ENCODE measurements at regions not wholly inside any gene's neighbourhood (a gene's known extent, or its start where the extent isn't known, plus 50 kb on each side); places are given as distances from the start of the nearest gene placed in this dataset.
"Not testable (repeated sequence)": the region's sequence is repeated elsewhere in the genome, so short reads cannot be mapped to it uniquely, and the experiment has no call there.

GRCh38 chr14:43858981-43859380 lies 648.1 kb downstream of the FSCB start:
- Mint-ChIP-seq H3K36me3 (no peaks in the 10 kb centered on the region), H3K4me3 (no peak overlapping the region), H3K4me1 (no peaks in the 10 kb centered on the region), H3K27ac (no peak overlapping the region), H3K9me3 (peaks cover 21% of the 10 kb centered on the region)
- DNase-seq (ENCODE audit: low spot score in 2 of 2) (no peak), ATAC-seq (no peak)

GRCh38 chr14:43855556-43855955 lies 651.5 kb downstream of the FSCB start:
- Mint-ChIP-seq H3K9me3 (peaks cover 14% of the 10 kb centered on the region), H3K4me3 (no peak overlapping the region), H3K36me3 (no peaks in the 10 kb centered on the region), H3K4me1 (no peaks in the 10 kb centered on the region), H3K27ac (no peak overlapping the region)
- DNase-seq (ENCODE audit: low spot score in 2 of 2) = no peak
- ATAC-seq = no peak

GRCh38 chr14:43853541-43853940 lies 653.5 kb downstream of the FSCB start:
- no peak overlapping the region for H3K27ac Mint-ChIP-seq
- H3K36me3 Mint-ChIP-seq = no peaks in the 10 kb centered on the region
- peaks cover 15% of the 10 kb centered on the region for H3K9me3 Mint-ChIP-seq
- DNase-seq (ENCODE audit: low spot score in 2 of 2) (no peak), ATAC-seq (no peak)
- no peak overlapping the region for H3K4me3 Mint-ChIP-seq
- H3K4me1 Mint-ChIP-seq = no peaks in the 10 kb centered on the region

- H3K4me1 Mint-ChIP-seq = no peaks in the 10 kb centered on the region
- no peak overlapping the region for H3K4me3 Mint-ChIP-seq
- no peak for DNase-seq (ENCODE audit: low spot score in 2 of 2)
- no peak for ATAC-seq
- H3K27ac Mint-ChIP-seq = no peak overlapping the region
- H3K9me3 Mint-ChIP-seq = peaks cover 17% of the 10 kb centered on the region
- H3K36me3 Mint-ChIP-seq = no peaks in the 10 kb centered on the region
Observed at GRCh38 chr14:43803076-43803689, 703.9 kb downstream of the FSCB start.

- Mint-ChIP-seq H3K36me3 (no peaks in the 10 kb centered on the region), H3K4me3 (no peak overlapping the region), H3K9me3 (peaks cover 5% of the 10 kb centered on the region), H3K27ac (no peak overlapping the region), H3K4me1 (no peaks in the 10 kb centered on the region)
- ATAC-seq (no peak), DNase-seq (ENCODE audit: low spot score in 2 of 2) (no peak)
Observed at GRCh38 chr14:43795600-43796228, 711.4 kb downstream of the FSCB start.

- no peaks in the 10 kb centered on the region for H3K36me3 Mint-ChIP-seq
- H3K27ac Mint-ChIP-seq = no peak overlapping the region
- ATAC-seq = no peak
- peaks cover 7% of the 10 kb centered on the region for H3K9me3 Mint-ChIP-seq
- no peak overlapping the region for H3K4me3 Mint-ChIP-seq
- no peak for DNase-seq (ENCODE audit: low spot score in 2 of 2)
- H3K4me1 Mint-ChIP-seq = no peaks in the 10 kb centered on the region
Observed at GRCh38 chr14:43793579-43793978, 713.5 kb downstream of the FSCB start.

GRCh38 chr14:43792980-43793379 lies 714.1 kb downstream of the FSCB start:
- no peak overlapping the region for H3K27ac Mint-ChIP-seq
- H3K9me3 Mint-ChIP-seq = peaks cover 7% of the 10 kb centered on the region
- no peak overlapping the region for H3K4me3 Mint-ChIP-seq
- ATAC-seq (no peak), DNase-seq (ENCODE audit: low spot score in 2 of 2) (no peak)
- H3K4me1 Mint-ChIP-seq = no peaks in the 10 kb centered on the region
- H3K36me3 Mint-ChIP-seq = no peaks in the 10 kb centered on the region

- DNase-seq (ENCODE audit: low spot score in 2 of 2) (no peak), ATAC-seq (no peak)
- no peak overlapping the region for H3K27ac Mint-ChIP-seq
- H3K9me3 Mint-ChIP-seq = peaks cover 12% of the 10 kb centered on the region
- no peaks in the 10 kb centered on the region for H3K36me3 Mint-ChIP-seq
- H3K4me1 Mint-ChIP-seq = no peaks in the 10 kb centered on the region
- H3K4me3 Mint-ChIP-seq = no peak overlapping the region
Observed at GRCh38 chr14:43790681-43791080, 716.4 kb downstream of the FSCB start.

- Mint-ChIP-seq H3K27ac (no peak overlapping the region), H3K4me1 (no peaks in the 10 kb centered on the region), H3K36me3 (no peaks in the 10 kb centered on the region), H3K4me3 (no peak overlapping the region), H3K9me3 (peaks cover 13% of the 10 kb centered on the region)
- ATAC-seq (no peak), DNase-seq (ENCODE audit: low spot score in 2 of 2) (no peak)
Observed at GRCh38 chr14:43789458-43789857, 717.6 kb downstream of the FSCB start.

- H3K36me3 Mint-ChIP-seq = no peaks in the 10 kb centered on the region
- DNase-seq (ENCODE audit: low spot score in 2 of 2) (no peak), ATAC-seq (no peak)
- no peaks in the 10 kb centered on the region for H3K4me1 Mint-ChIP-seq
- peaks cover 13% of the 10 kb centered on the region for H3K9me3 Mint-ChIP-seq
- H3K27ac Mint-ChIP-seq = no peak overlapping the region
- H3K4me3 Mint-ChIP-seq = no peak overlapping the region
Observed at GRCh38 chr14:43786066-43786762, 720.9 kb downstream of the FSCB start.

GRCh38 chr14:43784432-43784831 lies 722.7 kb downstream of the FSCB start:
- H3K27ac Mint-ChIP-seq; DNase-seq (ENCODE audit: low spot score in 2 of 2); H3K36me3 Mint-ChIP-seq; ATAC-seq; H3K4me3 Mint-ChIP-seq; H3K4me1 Mint-ChIP-seq: not testable (repeated sequence)
- H3K9me3 Mint-ChIP-seq = peaks cover 25% of the 10 kb centered on the region

GRCh38 chr14:43778937-43779639 lies 728.0 kb downstream of the FSCB start:
- H3K9me3 Mint-ChIP-seq = peaks cover 20% of the 10 kb centered on the region
- no peak for ATAC-seq
- H3K4me3 Mint-ChIP-seq = no peak overlapping the region
- no peaks in the 10 kb centered on the region for H3K4me1 Mint-ChIP-seq
- no peak overlapping the region for H3K27ac Mint-ChIP-seq
- DNase-seq (ENCODE audit: low spot score in 2 of 2) = no peak
- H3K36me3 Mint-ChIP-seq = no peaks in the 10 kb centered on the region

- no peak for DNase-seq (ENCODE audit: low spot score in 2 of 2)
- ATAC-seq = no peak
- H3K36me3 Mint-ChIP-seq = no peaks in the 10 kb centered on the region
- peaks cover 23% of the 10 kb centered on the region for H3K9me3 Mint-ChIP-seq
- no peak overlapping the region for H3K27ac Mint-ChIP-seq
- no peak overlapping the region for H3K4me3 Mint-ChIP-seq
- H3K4me1 Mint-ChIP-seq = no peaks in the 10 kb centered on the region
Observed at GRCh38 chr14:43778570-43778936, 728.5 kb downstream of the FSCB start.

GRCh38 chr14:43765474-43765873 lies 741.6 kb downstream of the FSCB start:
- DNase-seq (ENCODE audit: low spot score in 2 of 2) (no peak), ATAC-seq (no peak)
- H3K36me3 Mint-ChIP-seq = no peaks in the 10 kb centered on the region
- no peak overlapping the region for H3K4me3 Mint-ChIP-seq
- H3K9me3 Mint-ChIP-seq = peaks cover 18% of the 10 kb centered on the region
- no peak overlapping the region for H3K27ac Mint-ChIP-seq
- no peaks in the 10 kb centered on the region for H3K4me1 Mint-ChIP-seq

GRCh38 chr14:43764433-43764832 lies 742.6 kb downstream of the FSCB start:
- DNase-seq (ENCODE audit: low spot score in 2 of 2) (no peak), ATAC-seq (no peak)
- H3K9me3 Mint-ChIP-seq = peaks cover 20% of the 10 kb centered on the region
- no peak overlapping the region for H3K4me3 Mint-ChIP-seq
- H3K36me3 Mint-ChIP-seq = no peaks in the 10 kb centered on the region
- no peaks in the 10 kb centered on the region for H3K4me1 Mint-ChIP-seq
- no peak overlapping the region for H3K27ac Mint-ChIP-seq

- ATAC-seq = no peak
- Mint-ChIP-seq H3K36me3 (no peaks in the 10 kb centered on the region), H3K27ac (no peak overlapping the region), H3K9me3 (peaks cover 9% of the 10 kb centered on the region), H3K4me3 (no peak overlapping the region), H3K4me1 (no peaks in the 10 kb centered on the region)
- DNase-seq (ENCODE audit: low spot score in 2 of 2) = no peak
Observed at GRCh38 chr14:43755707-43756106, 751.4 kb downstream of the FSCB start.

All from stimulated activated effector memory CD8-positive, alpha-beta T cell treated with anti-CD3 and anti-CD28 coated beads, Interleukin-12 subunit alpha, Interleukin-12 subunit beta, amount 100 ng/mL, for 72 hours (primary cell).